NCI-H2227 (cell line): ENCODE measurements at regions not wholly inside any gene's neighbourhood (a gene's known extent, or its start where the extent isn't known, plus 50 kb on each side); places are given as distances from the start of the nearest gene placed in this dataset.
"Not testable (repeated sequence)": the region's sequence is repeated elsewhere in the genome, so short reads cannot be mapped to it uniquely, and the experiment has no call there.

Experiments
- DNase-seq: peaks from one replicate; lab custom pipeline; 2025; ENCODE audit not compliant: unreplicated experiment; lab: John Stamatoyannopoulos, UW

GRCh38 chr6:165850434-165851019 lies 187.5 kb upstream of the PDE10A start:
- DNase-seq = peak; percentile 35

DNA sequence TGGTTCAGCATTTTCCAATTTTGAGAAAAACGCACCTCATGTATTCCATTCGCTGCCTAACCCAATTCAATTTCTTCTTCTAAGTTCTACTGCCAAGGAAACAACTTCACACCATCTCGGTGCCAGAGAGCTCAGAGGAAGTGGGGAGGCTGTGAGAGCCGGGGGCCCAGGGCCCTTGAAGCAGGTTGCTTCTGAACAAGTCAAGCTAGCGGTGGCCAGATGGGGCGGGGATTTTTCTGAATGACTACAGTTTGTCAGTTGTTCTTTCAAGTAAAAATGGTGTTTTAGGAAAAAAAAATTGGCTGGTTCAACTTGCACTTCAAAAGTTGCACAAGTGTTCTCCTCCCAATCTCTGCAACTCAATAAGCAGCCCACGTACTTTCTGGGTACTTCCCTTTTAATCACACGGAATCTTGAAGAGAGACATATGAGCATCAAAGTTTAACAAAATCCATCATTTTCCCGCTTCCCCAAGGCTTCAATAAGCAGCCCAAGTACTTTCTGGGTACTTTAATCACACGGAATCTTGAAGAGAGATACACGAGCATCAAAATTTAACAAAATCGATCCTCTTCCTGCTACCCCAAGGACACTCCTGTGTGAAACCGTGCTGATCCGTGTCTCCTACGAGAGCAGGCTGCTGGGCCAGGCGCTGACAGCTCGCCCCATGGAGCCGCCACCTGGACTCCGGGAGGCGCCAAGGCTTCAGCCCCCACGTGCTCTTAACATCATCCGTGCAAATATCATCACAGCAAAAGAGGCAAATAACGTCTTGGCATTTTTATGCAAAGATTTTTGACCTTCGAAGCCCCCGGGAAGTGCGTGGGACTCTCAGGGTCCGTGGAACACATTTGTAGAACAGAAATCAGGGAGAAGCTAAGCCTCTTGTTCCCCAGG lies 186.7 kb upstream of the PDE10A start:
- no peak for DNase-seq

DNA sequence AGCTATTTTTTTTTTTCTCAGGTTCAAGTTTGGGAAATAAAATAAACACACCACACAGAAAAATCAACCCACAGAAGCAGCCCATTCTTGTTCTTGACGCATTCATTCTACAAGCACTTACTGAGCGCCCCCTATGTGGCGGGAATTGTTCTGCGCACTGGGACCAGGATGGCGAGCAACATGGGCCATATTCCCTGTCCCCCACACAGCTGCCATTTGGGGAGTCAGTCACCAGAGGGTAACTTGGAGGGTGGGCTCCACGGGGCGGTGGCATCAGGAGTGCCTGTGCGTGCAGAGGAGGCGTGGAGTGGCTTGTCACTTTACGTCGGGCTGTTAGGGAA lies 185.0 kb upstream of the PDE10A start:
- no peak for DNase-seq

- DNase-seq = no peak
Observed at GRCh38 chr6:165847407-165848085, 184.5 kb upstream of the PDE10A start.

GRCh38 chr6:165846123-165846966 lies 183.3 kb upstream of the PDE10A start:
- no peak for DNase-seq

GRCh38 chr6:165845493-165845892 lies 182.5 kb upstream of the PDE10A start:
- DNase-seq = no peak

DNA sequence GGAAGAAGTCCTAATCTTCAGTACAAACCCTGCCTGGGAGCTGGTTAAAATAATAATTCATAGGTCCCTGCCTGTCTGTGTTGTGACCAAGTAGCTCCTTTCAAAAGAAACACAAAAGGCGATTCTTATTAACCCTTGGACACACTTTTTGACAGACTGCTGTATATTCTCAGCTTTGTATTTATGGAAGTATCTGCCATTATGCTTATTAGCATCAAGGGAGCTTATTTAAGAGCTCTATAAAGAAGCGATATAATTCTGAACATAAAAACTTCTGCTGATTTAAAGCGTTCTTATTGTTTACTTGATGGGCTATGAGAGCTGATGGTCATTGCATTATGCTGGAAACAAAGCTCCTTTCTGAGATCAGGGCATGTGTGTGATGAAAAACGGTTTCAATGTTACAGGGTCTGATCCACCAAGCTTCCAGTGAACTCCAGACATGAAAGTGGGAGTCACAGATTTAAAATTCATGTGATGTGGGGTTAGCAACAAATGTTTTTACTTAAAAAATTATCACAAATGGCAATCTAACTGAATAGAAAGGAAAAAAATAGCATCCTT lies 181.8 kb upstream of the PDE10A start:
- no peak for DNase-seq

- DNase-seq = no peak
Observed at GRCh38 chr6:165844232-165844631, 181.2 kb upstream of the PDE10A start.

DNA sequence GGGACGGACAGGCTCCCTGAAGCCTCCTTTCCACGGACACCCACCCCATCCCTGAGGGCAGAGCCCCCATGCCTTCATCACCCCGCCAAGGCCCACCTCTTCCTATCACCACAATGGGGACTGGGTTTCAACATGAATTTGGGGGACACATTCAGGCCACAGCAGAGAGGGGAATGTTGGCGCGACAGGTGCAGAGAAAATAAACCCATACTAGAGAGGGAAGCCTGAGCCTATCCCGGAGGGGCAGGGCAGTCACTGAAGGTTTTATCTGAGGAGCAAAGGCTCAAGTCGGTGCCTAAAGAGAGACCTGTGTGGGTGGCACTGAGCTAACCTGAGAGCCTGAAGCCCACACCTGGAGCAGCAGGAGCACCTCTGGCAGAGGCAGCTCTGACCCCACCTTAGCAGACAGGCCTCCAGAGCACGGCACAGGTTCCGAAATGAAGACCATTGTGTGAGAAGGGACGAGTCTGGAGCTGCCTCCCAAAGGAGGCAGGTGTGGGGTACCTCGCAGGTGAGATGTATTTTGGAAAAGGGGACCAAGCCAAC lies 180.6 kb upstream of the PDE10A start:
- DNase-seq = no peak

DNA sequence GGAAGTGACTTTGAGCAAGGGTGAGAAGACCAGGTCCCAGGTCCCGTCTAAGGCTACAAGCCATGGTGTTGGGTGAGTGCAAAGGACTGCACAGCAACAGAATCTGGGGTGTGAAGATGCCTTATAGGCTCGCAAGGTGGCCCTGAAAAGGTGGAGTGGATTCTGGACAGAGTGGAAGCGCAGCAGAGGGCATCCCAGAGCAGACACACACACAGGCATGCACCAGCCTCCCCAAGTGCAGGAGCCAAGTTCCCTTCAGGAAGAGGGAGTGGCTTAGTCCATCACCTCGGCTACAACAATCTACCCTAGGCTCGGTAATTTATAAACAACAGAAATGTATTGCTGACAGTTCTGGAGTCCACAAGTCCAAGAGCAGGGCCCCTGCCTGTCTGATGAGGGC lies 180.1 kb upstream of the PDE10A start:
- DNase-seq = no peak

DNA sequence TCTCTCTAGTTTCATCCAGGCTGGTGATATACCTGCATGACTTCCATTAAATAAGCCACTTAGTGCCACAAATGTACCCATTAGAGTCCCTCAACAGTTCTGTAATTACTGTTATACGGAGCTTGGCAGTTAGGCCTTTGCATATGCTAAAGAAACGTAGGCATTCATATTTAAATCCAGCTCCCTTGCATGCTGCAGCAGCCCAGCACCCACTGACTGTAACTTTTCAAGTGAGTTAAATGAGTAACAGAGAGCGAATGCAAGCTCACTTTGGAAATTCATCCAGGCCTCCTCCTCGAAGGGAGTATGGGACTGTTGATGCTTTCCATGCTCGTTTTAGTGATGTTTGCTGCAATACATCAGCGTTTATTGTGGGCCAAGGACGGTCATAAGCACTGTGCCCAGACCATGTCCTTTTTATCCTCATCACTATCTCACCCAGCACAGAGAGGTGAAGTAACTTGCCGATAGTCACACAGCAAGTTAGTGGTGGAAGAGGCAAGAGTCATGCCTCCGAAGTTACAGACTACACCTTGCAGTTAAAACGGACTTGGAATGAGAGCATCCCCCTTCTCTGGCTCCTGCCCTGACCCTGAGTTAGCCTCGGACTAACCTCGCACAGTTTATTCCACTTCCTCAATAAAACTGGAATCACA lies 179.4 kb upstream of the PDE10A start:
- no peak for DNase-seq

- no peak for DNase-seq
Observed at GRCh38 chr6:165841153-165841558, 178.1 kb upstream of the PDE10A start.

- no peak for DNase-seq
Observed at GRCh38 chr6:165837948-165838745, 175.1 kb upstream of the PDE10A start.

DNA sequence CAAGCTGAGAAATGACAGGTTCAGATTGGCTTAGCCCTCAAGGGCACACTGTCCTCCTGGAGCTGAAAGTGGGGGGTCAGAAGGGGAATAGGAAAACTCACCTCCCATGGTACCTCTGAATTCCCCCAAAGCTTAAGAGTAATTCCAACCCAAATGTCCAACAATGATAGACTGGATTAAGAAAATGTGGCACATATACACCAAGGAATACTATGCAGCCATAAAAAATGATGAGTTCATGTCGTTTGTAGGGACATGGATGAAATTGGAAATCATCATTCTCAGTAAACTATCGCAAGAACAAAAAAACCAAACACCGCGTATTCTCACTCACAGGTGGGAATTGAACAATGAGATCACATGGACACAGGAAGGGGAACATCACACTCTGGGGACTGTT lies 173.6 kb upstream of the PDE10A start:
- DNase-seq = not testable (repeated sequence)

- no peak for DNase-seq
Observed at GRCh38 chr6:165835410-165835851, 172.4 kb upstream of the PDE10A start.

DNA sequence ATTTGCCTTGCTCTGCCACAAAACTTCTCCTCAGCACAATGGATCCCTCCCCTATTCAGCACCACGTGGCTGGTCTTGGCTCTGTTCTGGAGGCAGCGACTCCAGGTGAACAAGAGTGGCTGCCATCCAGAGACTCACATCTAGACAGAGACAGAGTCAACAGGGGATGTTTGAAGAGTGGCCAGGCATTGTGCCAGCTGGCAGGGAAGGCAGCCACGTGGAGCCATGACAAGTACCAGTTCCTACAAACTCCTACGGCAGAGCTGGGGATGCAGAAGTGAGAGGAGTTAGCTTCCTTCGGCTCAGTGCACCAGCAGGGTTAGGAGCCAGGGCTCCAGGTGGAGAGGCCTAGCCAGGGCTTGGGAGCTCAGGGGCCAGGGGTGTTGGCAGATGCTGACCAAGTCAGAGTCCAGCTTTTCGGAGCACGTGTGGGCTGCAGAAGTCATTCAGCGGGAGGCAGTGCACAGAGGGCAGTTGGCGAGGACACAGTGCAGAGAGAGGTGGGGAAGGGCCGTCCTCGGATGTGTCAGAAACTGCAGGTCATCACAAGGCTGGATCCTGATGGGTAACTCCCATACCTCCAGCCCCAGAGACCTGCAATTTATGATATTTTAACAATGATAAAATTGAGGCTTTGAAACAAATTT lies 171.7 kb upstream of the PDE10A start:
- DNase-seq = no peak

DNA sequence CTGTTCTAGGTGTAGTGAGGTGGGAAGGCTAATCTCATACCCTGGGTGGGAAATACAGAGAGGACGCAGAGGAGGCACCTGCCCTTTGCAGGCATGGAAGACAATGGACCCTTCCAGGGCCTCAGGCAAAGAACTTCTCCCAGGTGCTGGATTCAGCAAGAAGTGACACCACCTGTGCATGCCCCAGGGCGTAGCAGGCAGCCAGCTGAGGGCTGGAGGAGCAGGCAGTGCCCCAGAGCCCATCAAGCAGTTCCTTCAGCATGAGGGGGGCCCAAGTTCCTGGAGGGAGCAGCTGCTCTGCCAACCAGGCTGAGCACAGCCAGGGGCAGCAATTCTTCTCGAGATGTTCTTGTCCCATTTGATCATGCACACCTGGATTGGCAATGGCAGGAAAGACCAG lies 170.3 kb upstream of the PDE10A start:
- no peak for DNase-seq

- DNase-seq = no peak
Observed at GRCh38 chr6:165831812-165832510, 168.9 kb upstream of the PDE10A start.
